ENCODE measurements at regions not wholly inside any gene's neighbourhood (a gene's known extent, or its start where the extent isn't known, plus 50 kb on each side); places are given as distances from the start of the nearest gene placed in this dataset.

DNA sequence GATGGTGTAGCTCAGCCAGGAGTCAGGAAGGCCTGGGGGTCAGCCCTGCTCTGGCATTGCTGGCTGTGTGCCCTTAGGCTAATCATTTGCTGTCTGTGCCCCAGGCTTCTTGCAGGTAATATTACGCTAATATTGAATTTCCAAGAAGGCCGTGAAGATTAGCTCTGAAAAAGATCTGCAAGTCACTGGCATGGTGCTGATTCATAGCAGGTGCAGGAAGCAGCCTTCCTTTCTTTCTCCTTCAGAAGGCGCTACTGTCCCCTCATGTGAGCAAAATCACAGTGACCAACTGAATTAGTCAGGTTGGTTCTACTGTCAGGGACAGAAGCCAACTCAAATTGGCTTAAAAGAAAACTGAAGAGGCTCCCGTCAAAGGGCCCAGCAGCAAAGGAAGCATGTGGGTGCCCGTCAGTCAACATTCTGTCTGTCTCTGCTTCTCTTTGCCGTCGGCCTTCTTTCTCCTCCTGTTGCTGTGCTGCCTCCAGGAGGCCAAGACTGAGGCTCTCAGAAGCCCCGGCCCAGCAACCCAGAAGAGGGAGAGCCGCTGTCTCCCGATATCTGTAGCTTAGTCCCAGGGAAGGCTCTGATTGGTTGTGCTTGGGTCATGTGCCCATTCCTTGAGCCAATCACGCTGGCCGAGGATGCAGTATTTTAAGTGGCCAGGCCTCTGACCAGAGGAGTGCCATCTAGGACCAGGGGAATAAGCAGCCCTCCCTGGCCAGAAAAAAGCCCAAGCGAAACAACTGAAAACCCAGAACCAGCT is 67.8 kb upstream of the NEURL1B start:
- no peaks in the 10 kb centered on the region for H3K27me3 ChIP-seq (ENCODE audit: control insufficient read depth, insufficient read depth, low read length)
- WGBS (ENCODE audit: insufficient coverage) = 77% methylated on average over 13 of the region's 13 CpGs
- no peaks in the 10 kb centered on the region for H3K4me1 Mint-ChIP-seq
- H3K9me3 ChIP-seq (ENCODE audit: control insufficient read depth, insufficient read depth, low read length) = no peaks in the 10 kb centered on the region
- no peak overlapping the region for H3K27ac Mint-ChIP-seq
- ATAC-seq = no peak
- intact Hi-C loops (cut with micrococcal nuclease) = no loop called here
- no peak overlapping the region for H3K4me3 ChIP-seq (ENCODE audit: low read length)
- no peak overlapping the region for H3K4me3 Mint-ChIP-seq
- no peak overlapping the region for H3K27ac ChIP-seq (ENCODE audit: low read length)
- H3K27me3 Mint-ChIP-seq (ENCODE audit: low read depth in 2 of 2) = peaks cover 0 to 13% of the 10 kb centered on the region in 2 donors
- no peaks in the 10 kb centered on the region for H3K36me3 ChIP-seq (ENCODE audit: control insufficient read depth, insufficient read depth, low read length)
- H3K4me1 ChIP-seq (ENCODE audit: control insufficient read depth, insufficient read depth, low read length) = no peaks in the 10 kb centered on the region
- DNase-seq = no peak
- no peaks in the 10 kb centered on the region for H3K36me3 Mint-ChIP-seq
- TF ChIP-seq, protein P1, sequence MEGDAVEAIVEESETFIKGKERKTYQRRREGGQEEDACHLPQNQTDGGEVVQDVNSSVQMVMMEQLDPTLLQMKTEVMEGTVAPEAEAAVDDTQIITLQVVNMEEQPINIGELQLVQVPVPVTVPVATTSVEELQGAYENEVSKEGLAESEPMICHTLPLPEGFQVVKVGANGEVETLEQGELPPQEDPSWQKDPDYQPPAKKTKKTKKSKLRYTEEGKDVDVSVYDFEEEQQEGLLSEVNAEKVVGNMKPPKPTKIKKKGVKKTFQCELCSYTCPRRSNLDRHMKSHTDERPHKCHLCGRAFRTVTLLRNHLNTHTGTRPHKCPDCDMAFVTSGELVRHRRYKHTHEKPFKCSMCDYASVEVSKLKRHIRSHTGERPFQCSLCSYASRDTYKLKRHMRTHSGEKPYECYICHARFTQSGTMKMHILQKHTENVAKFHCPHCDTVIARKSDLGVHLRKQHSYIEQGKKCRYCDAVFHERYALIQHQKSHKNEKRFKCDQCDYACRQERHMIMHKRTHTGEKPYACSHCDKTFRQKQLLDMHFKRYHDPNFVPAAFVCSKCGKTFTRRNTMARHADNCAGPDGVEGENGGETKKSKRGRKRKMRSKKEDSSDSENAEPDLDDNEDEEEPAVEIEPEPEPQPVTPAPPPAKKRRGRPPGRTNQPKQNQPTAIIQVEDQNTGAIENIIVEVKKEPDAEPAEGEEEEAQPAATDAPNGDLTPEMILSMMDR (IDR thresholded peaks at IDR 0.05) = no peak
- no peaks in the 10 kb centered on the region for H3K9me3 Mint-ChIP-seq

DNA sequence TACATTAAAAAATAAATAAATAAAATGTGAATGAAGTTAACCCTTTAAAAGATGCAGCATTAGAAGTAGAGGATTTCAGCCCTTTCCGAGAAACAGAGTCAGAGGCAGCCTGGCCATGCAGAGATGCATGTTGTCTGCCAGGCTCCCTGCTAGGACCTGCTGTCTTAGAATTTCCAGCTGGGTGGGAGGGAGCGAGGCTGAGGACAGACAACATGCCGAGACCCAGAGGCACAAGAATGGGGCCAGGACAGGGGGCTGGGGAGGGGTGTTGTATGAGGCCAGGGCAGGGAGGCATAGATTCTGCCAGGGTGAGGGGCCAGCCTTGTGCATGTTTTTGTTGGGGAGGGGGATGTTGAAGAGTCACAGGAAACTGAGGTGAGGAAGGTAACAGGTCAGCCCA is 68.6 kb upstream of the NEURL1B start:
- Histone ChIP-seq H3K27ac (ENCODE audit: low read length) (no peak overlapping the region), H3K36me3 (ENCODE audit: control insufficient read depth, insufficient read depth, low read length) (no peaks in the 10 kb centered on the region), H3K4me1 (ENCODE audit: control insufficient read depth, insufficient read depth, low read length) (no peaks in the 10 kb centered on the region), H3K27me3 (ENCODE audit: control insufficient read depth, insufficient read depth, low read length) (no peaks in the 10 kb centered on the region), H3K4me3 (ENCODE audit: low read length) (no peak overlapping the region), H3K9me3 (ENCODE audit: control insufficient read depth, insufficient read depth, low read length) (no peaks in the 10 kb centered on the region)
- Mint-ChIP-seq H3K4me3 (no peak overlapping the region), H3K4me1 (no peaks in the 10 kb centered on the region), H3K27me3 (ENCODE audit: low read depth in 2 of 2) (peaks cover 0 to 11% of the 10 kb centered on the region in 2 donors), H3K36me3 (no peaks in the 10 kb centered on the region), H3K27ac (no peak overlapping the region), H3K9me3 (no peaks in the 10 kb centered on the region)
- 91% methylated on average over 3 of the region's 3 CpGs for whole genome bisulfite sequencing (ENCODE audit: insufficient coverage)
- intact Hi-C loops (cut with micrococcal nuclease) = no loop called here
- DNase-seq (no peak), ATAC-seq (no peak)
- TF ChIP-seq, protein P1 (IDR thresholded peaks at IDR 0.05) = no peak

DNA sequence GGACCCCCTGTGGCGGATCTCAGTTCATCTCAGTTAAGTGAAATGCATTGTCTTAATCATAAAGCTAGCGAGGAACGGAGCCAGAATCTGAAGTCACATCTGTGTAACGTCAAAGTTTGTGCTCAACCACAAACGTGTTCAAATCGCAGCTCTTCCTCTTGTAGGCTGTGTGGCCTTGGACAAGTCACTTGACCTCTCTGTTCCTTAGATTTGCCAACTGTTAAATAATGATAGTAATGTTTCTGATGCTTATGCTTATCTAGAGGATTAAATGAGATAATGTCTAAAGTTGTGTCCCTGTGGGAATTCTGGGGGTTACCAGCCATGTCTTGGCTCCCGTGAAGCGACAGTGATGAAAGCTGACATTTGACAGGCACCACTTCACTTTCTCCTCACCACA is 69.2 kb upstream of the NEURL1B start:
- intact Hi-C loops (cut with micrococcal nuclease) = no loop called here
- TF ChIP-seq, protein P1 (IDR thresholded peaks at IDR 0.05) = no peak
- no peaks in the 10 kb centered on the region for H3K36me3 ChIP-seq (ENCODE audit: control insufficient read depth, insufficient read depth, low read length)
- ATAC-seq (no peak), DNase-seq (no peak)
- H3K27ac ChIP-seq (ENCODE audit: low read length) = no peak overlapping the region
- Mint-ChIP-seq H3K4me1 (no peaks in the 10 kb centered on the region), H3K27ac (no peak overlapping the region), H3K27me3 (ENCODE audit: low read depth in 2 of 2) (peaks cover 0 to 11% of the 10 kb centered on the region in 2 donors), H3K9me3 (no peaks in the 10 kb centered on the region), H3K4me3 (no peak overlapping the region), H3K36me3 (no peaks in the 10 kb centered on the region)
- no peaks in the 10 kb centered on the region for H3K9me3 ChIP-seq (ENCODE audit: control insufficient read depth, insufficient read depth, low read length)
- WGBS (ENCODE audit: insufficient coverage) = 89% methylated on average over 7 of the region's 8 CpGs
- no peaks in the 10 kb centered on the region for H3K4me1 ChIP-seq (ENCODE audit: control insufficient read depth, insufficient read depth, low read length)
- no peak overlapping the region for H3K4me3 ChIP-seq (ENCODE audit: low read length)
- no peaks in the 10 kb centered on the region for H3K27me3 ChIP-seq (ENCODE audit: control insufficient read depth, insufficient read depth, low read length)

DNA sequence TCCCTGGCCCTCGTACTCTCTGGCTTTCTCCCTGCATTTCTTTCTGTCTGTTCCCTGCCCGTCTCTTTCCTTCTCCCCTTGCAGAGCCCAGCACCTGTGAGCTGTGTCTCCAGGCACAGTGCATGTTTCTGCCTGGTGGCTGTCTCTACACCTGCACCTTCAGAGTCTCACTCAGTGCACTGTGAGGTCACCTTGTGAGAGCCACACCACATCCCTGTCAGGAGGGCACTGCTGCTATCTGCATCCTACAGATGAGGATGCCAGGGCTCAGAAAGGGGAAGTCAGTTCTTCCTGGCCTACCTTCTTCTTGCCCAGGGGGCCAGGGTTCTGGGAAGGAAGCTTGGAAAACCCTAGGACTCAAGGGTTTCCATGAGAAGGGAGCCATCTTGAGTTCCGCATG is 69.7 kb upstream of the NEURL1B start:
- Mint-ChIP-seq H3K4me3 (no peak overlapping the region), H3K4me1 (no peaks in the 10 kb centered on the region), H3K27me3 (ENCODE audit: low read depth in 2 of 2) (peaks cover 0 to 11% of the 10 kb centered on the region in 2 donors), H3K36me3 (no peaks in the 10 kb centered on the region), H3K9me3 (no peaks in the 10 kb centered on the region), H3K27ac (no peak overlapping the region)
- WGBS (ENCODE audit: insufficient coverage) = 55% methylated on average over 3 of the region's 3 CpGs
- no peak for ATAC-seq
- intact Hi-C loops (cut with micrococcal nuclease) = no loop called here
- TF ChIP-seq, protein P1 (IDR thresholded peaks at IDR 0.05) = no peak
- no peaks in the 10 kb centered on the region for H3K9me3 ChIP-seq (ENCODE audit: control insufficient read depth, insufficient read depth, low read length)
- H3K4me3 ChIP-seq (ENCODE audit: low read length) = no peak overlapping the region
- no peaks in the 10 kb centered on the region for H3K36me3 ChIP-seq (ENCODE audit: control insufficient read depth, insufficient read depth, low read length)
- no peak for DNase-seq
- no peaks in the 10 kb centered on the region for H3K27me3 ChIP-seq (ENCODE audit: control insufficient read depth, insufficient read depth, low read length)
- no peaks in the 10 kb centered on the region for H3K4me1 ChIP-seq (ENCODE audit: control insufficient read depth, insufficient read depth, low read length)
- no peak overlapping the region for H3K27ac ChIP-seq (ENCODE audit: low read length)

Measured in natural killer cell (primary cell).